ENCODE measurements at regions not wholly inside any gene's neighbourhood (a gene's known extent, or its start where the extent isn't known, plus 50 kb on each side); places are given as distances from the start of the nearest gene placed in this dataset.

- H3K9ac ChIP-seq (ENCODE audit: insufficient read length), result no peak overlapping the region
- no peak for DNase-seq (ENCODE audit: low read depth, low spot score)
- no peak overlapping the region for H3K4me3 ChIP-seq
- no peak for TF ChIP-seq EZH2 (IDR thresholded peaks at IDR 0.05)
- H3K27ac ChIP-seq, result no peak overlapping the region
- H3K36me3 ChIP-seq (ENCODE audit: insufficient read depth, low read length), result no peaks in the 10 kb centered on the region
- no peaks in the 10 kb centered on the region for H3K9me3 ChIP-seq (ENCODE audit: low read depth, low read length)
Measured at GRCh38 chr20:53843645-53844044, 226.7 kb downstream of the BCAS1 start.

- Histone ChIP-seq H3K9ac (ENCODE audit: insufficient read length) (no peak overlapping the region), H3K27ac (no peak overlapping the region), H3K9me3 (ENCODE audit: low read depth, low read length) (no peaks in the 10 kb centered on the region), H3K4me3 (no peak overlapping the region), H3K36me3 (ENCODE audit: insufficient read depth, low read length) (no peaks in the 10 kb centered on the region)
- DNase-seq (ENCODE audit: low read depth, low spot score), result no peak
- no peak for TF ChIP-seq EZH2 (IDR thresholded peaks at IDR 0.05)
- no peak for TF ChIP-seq POLR2AphosphoS5 (IDR thresholded peaks at IDR 0.05; ENCODE audit: borderline replicate concordance, low read depth, low read length)
- no peak for TF ChIP-seq FOXP2 (optimal IDR thresholded peaks at IDR 0.05; ENCODE audit: control extremely low read depth, extremely low read length, insufficient read depth)
Measured at GRCh38 chr20:53842301-53843099, 227.9 kb downstream of the BCAS1 start.

DNA sequence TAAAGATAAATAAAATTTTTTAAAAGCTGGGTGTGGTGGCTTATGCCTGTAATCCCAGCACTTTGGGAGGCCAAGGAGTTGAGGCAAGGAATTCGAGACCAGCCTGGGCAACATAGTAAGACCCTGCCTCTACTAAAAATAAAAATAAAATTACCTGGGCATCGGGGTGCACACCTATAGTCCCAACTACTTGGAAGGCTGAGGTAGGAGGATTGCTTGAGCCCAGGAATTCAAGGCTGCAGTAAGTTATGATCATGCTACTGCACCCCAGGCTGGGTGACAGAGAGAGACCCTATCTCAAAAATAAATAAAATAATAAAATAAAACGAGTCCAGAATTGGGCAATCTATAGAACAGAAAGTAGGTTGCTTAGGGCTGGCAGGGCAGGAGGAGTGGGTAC is 228.7 kb downstream of the BCAS1 start:
- DNase-seq (ENCODE audit: low read depth, low spot score), result no peak
- no peak for TF ChIP-seq POLR2AphosphoS5 (IDR thresholded peaks at IDR 0.05; ENCODE audit: borderline replicate concordance, low read depth, low read length)
- TF ChIP-seq FOXP2 (optimal IDR thresholded peaks at IDR 0.05; ENCODE audit: control extremely low read depth, extremely low read length, insufficient read depth), result no peak
- H3K36me3 ChIP-seq (ENCODE audit: insufficient read depth, low read length), result no peaks in the 10 kb centered on the region
- no peak overlapping the region for H3K27ac ChIP-seq
- no peak overlapping the region for H3K4me3 ChIP-seq
- H3K9me3 ChIP-seq (ENCODE audit: low read depth, low read length), result no peaks in the 10 kb centered on the region
- H3K9ac ChIP-seq (ENCODE audit: insufficient read length), result no peak overlapping the region

DNA sequence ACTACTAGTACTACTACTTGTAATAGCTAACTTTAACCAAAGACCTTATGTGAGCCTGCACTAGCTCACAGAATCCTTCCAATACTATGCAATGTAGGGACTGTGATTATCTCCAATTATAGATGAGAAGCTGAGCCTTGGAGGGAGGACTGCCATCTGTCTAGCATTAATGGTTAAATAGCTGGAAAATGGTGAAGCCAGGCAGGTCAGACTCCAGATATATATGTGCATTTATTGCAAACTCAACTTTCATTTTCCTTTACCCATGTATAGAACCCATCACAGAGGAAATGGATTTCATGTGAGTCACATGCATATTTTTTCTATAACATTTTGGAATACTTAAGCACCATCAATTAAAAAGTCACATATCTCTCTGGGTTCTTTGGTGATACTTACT is 229.9 kb downstream of the BCAS1 start:
- no peak for DNase-seq (ENCODE audit: low read depth, low spot score)
- H3K9ac ChIP-seq (ENCODE audit: insufficient read length), result no peak overlapping the region

DNA sequence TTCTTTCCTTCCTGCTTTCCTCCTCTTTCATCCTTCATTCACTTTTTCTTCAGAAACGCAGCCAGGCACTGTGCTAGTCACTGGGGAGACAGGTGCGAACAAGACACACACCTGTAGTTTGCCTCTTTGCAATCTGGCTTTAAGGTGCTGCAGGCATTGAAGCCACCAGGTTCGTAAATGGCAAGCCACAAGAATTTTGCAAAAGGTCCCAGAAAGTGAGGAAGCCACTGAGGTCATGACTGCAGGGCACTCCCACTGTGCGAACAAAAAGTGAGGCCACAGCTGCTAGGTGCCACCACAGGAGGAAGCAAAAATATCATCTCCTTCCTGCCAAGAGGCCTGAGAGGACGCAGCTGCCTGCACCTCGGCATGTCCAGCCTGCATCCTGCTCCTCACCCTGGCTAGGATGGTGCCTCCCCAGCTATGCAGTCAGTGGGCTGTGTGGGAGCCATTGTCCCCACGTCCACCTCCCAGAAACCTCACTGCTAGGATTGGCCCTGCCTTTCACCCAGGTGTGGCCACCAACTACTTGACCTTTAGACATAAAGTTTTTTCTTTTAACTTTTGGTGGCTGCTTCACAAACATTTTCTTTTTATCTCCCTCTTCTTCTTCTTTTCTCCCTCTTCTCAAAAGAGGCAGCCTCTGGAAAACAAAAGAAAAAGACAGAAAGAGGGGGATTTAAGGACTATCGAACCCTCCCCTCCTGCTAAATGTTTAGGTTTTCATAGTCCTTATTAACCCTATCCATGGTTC is 230.8 kb downstream of the BCAS1 start:
- Histone ChIP-seq H3K4me3 (no peak overlapping the region), H3K36me3 (ENCODE audit: insufficient read depth, low read length) (no peaks in the 10 kb centered on the region), H3K27ac (no peak overlapping the region), H3K9ac (ENCODE audit: insufficient read length) (no peak overlapping the region), H3K9me3 (ENCODE audit: low read depth, low read length) (no peaks in the 10 kb centered on the region)
- TF ChIP-seq EZH2 (IDR thresholded peaks at IDR 0.05) (no peak), FOXP2 (optimal IDR thresholded peaks at IDR 0.05; ENCODE audit: control extremely low read depth, extremely low read length, insufficient read depth) (no peak), POLR2AphosphoS5 (IDR thresholded peaks at IDR 0.05; ENCODE audit: borderline replicate concordance, low read depth, low read length) (no peak)
- no peak for DNase-seq (ENCODE audit: low read depth, low spot score)

More for the DNA sequence above, 229.9 kb downstream of the BCAS1 start:
- H3K27ac ChIP-seq, result no peak overlapping the region
- H3K36me3 ChIP-seq (ENCODE audit: insufficient read depth, low read length), result no peaks in the 10 kb centered on the region
- no peak for TF ChIP-seq EZH2 (IDR thresholded peaks at IDR 0.05)
- TF ChIP-seq FOXP2 (optimal IDR thresholded peaks at IDR 0.05; ENCODE audit: control extremely low read depth, extremely low read length, insufficient read depth), result no peak
- no peak for TF ChIP-seq POLR2AphosphoS5 (IDR thresholded peaks at IDR 0.05; ENCODE audit: borderline replicate concordance, low read depth, low read length)
- no peaks in the 10 kb centered on the region for H3K9me3 ChIP-seq (ENCODE audit: low read depth, low read length)
- no peak overlapping the region for H3K4me3 ChIP-seq

DNA sequence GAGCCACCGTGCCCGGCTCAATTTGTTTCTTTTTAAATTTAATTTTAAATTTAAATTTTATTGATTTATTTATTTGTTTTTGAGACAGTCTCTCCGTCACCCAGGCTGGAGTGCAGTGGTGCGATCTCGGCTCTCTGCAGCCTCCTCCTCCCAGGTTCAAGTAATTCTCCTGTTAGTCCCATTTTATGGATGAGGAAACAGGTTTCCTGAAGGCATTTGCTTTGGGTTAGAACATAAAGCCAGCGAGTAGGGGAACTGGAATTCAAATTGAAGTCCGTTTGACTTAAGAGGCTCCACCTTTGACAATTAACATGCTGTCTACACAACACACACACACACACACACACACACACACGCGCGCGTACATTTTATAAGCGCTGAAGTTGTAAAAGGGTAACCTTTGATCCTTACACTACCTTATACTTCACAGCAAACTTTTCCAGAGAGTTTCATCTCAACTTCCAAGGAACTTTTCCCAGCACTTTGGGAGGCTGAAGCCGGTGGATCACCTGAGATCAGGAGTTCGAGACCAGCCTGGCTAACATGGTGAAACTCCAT is 232.0 kb downstream of the BCAS1 start:
- TF ChIP-seq EZH2 (IDR thresholded peaks at IDR 0.05), result no peak
- no peak for TF ChIP-seq FOXP2 (optimal IDR thresholded peaks at IDR 0.05; ENCODE audit: control extremely low read depth, extremely low read length, insufficient read depth)
- no peak for TF ChIP-seq POLR2AphosphoS5 (IDR thresholded peaks at IDR 0.05; ENCODE audit: borderline replicate concordance, low read depth, low read length)
- no peak overlapping the region for H3K27ac ChIP-seq
- H3K36me3 ChIP-seq (ENCODE audit: insufficient read depth, low read length), result no peaks in the 10 kb centered on the region
- no peak for DNase-seq (ENCODE audit: low read depth, low spot score)
- no peak overlapping the region for H3K4me3 ChIP-seq
- H3K9me3 ChIP-seq (ENCODE audit: low read depth, low read length), result no peaks in the 10 kb centered on the region
- no peak overlapping the region for H3K9ac ChIP-seq (ENCODE audit: insufficient read length)

GRCh38 chr20:53837126-53837826 is 233.1 kb downstream of the BCAS1 start:
- no peaks in the 10 kb centered on the region for H3K9me3 ChIP-seq (ENCODE audit: low read depth, low read length)
- no peaks in the 10 kb centered on the region for H3K36me3 ChIP-seq (ENCODE audit: insufficient read depth, low read length)
- H3K9ac ChIP-seq (ENCODE audit: insufficient read length), result no peak overlapping the region
- no peak overlapping the region for H3K27ac ChIP-seq
- no peak for DNase-seq (ENCODE audit: low read depth, low spot score)
- H3K4me3 ChIP-seq, result no peak overlapping the region
- TF ChIP-seq EZH2 (IDR thresholded peaks at IDR 0.05), result no peak
- TF ChIP-seq POLR2AphosphoS5 (IDR thresholded peaks at IDR 0.05; ENCODE audit: borderline replicate concordance, low read depth, low read length), result no peak
- TF ChIP-seq FOXP2 (optimal IDR thresholded peaks at IDR 0.05; ENCODE audit: control extremely low read depth, extremely low read length, insufficient read depth), result no peak

DNA sequence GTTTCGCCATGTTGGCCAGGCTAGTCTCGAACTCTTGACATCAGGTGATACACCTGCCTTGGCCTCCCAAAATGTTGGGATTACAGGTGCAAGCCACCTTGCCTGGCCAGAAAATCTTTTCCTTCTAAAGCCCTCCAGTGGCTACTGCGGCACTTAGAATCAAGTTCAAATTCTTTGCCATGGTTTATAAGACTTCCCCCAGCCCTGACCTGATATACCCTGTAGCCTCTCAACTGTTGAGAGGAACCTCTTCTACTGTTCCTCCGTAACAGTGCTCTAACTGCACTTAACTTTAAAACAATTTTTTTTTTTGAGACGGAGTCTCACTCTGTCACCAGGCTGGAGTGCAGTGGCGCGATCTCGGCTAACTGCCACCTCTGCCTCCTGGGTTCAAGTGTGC is 235.6 kb downstream of the BCAS1 start:
- H3K4me3 ChIP-seq, result no peak overlapping the region
- no peak overlapping the region for H3K9ac ChIP-seq (ENCODE audit: insufficient read length)
- no peak overlapping the region for H3K27ac ChIP-seq
- no peaks in the 10 kb centered on the region for H3K9me3 ChIP-seq (ENCODE audit: low read depth, low read length)
- TF ChIP-seq FOXP2 (optimal IDR thresholded peaks at IDR 0.05; ENCODE audit: control extremely low read depth, extremely low read length, insufficient read depth), result no peak
- no peak for DNase-seq (ENCODE audit: low read depth, low spot score)
- H3K36me3 ChIP-seq (ENCODE audit: insufficient read depth, low read length), result no peaks in the 10 kb centered on the region

Measured in SK-N-MC (cell line).